GM19455 (cell line): ENCODE measurements at regions not wholly inside any gene's neighbourhood (a gene's known extent, or its start where the extent isn't known, plus 50 kb on each side); places are given as distances from the start of the nearest gene placed in this dataset.
"Not testable (repeated sequence)": the region's sequence is repeated elsewhere in the genome, so short reads cannot be mapped to it uniquely, and the experiment has no call there.

Experiments
- ATAC-seq: cut with Tn5 transposase; IDR thresholded peaks from one replicate; pipeline ENCODE4 v1.9.1; 2021; ENCODE audit not compliant: unreplicated experiment

GRCh38 chr5:18617191-18617590, 982.9 kb downstream of the TAF11L14 start:
- ATAC-seq, result not testable (repeated sequence)

GRCh38 chr5:18630458-18631045, 996.3 kb downstream of the TAF11L14 start:
- no peak for ATAC-seq

GRCh38 chr5:18652404-18653215, 1018.4 kb downstream of the TAF11L14 start:
- no peak for ATAC-seq

DNA sequence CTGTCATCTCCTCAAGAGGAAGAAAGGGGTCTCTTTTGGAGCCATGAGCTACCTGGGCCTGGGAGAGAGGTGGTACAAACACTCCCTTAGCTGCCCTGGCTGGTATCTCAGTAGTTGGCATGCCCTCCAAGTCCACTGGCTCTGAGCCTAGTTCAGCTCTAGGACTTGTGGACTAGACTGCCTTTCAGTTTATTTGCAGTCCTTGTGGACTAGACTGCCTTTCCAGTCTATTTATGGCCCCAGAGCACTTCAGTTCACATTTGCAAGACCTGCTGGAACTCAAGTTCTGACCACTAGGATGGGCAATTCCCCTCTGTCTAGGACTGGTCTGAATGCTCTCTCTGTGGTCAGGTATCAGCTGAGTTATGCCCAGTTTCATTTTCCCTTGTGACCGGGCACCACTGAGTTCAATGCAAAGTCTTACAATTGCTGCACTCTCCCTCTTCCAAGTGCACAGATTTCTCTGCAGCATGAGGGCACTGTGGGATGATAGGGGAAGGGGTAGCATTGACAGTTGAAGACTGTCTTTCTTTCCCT, 1019.0 kb downstream of the TAF11L14 start:
- ATAC-seq, result no peak

DNA sequence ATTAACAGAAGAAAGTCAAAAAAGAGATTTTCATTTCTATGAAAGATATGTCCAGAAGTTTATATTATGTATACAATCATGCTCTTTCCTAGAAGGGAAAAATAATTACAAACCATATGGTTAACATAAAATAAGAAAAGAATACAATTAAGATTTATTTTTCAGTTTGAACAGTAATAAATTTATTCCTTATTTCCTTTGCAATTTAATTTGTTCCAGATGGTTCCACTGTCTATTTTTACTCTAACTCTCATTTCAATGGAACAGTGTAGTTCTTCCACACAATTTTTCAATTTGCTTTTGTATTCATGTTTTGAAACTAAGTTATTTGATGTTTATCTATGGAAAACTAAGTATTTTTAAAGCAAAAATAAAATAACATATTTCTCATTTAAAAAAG, 1026.3 kb downstream of the TAF11L14 start:
- ATAC-seq, result no peak

GRCh38 chr5:18662231-18662630, 1028.0 kb downstream of the TAF11L14 start:
- no peak for ATAC-seq

- not testable (repeated sequence) for ATAC-seq
Observed at GRCh38 chr5:18674212-18674611, 1040.0 kb downstream of the TAF11L14 start.

DNA sequence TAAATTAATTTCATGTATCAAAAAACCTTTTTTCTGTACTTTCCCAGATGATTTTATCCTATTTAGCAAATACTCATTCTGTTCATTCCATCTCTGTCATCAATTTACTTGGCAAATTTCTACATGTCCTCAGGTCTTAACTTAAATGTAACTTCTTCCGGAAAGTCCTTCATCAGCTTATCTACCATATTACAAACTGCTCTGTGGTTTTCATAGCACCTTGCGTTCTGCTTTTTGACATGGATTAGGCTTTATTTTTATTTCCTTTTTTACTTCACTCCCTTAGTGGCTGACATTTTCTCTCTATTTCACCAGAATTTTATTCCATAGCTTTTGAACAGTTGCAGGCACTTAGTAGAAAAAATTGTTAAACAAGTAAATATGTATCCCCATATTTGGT, 1040.8 kb downstream of the TAF11L14 start:
- no peak for ATAC-seq

- ATAC-seq, result no peak
Observed at GRCh38 chr5:18686253-18686652, 1052.0 kb downstream of the TAF11L14 start.

- no peak for ATAC-seq
Observed at GRCh38 chr5:18687429-18687828, 1053.2 kb downstream of the TAF11L14 start.

DNA sequence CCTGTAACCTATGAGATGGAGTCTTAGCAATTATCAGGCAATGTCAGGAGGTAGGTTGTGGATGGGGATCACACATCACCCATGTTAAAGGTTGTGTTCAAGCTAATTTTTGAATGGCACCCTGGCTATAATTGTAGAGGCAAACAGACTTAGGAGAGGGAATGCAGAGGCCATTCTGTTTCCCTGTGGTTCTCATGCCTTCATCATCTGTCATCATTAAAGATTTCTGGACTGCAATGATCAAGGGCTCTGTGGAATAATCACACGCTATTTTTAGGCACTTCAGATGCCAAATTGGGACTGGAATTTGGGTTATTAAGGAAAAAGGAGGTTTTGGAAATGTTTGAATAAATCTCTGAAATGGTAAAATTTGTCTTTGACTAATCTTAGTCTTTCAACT, 1065.4 kb downstream of the TAF11L14 start:
- no peak for ATAC-seq

DNA sequence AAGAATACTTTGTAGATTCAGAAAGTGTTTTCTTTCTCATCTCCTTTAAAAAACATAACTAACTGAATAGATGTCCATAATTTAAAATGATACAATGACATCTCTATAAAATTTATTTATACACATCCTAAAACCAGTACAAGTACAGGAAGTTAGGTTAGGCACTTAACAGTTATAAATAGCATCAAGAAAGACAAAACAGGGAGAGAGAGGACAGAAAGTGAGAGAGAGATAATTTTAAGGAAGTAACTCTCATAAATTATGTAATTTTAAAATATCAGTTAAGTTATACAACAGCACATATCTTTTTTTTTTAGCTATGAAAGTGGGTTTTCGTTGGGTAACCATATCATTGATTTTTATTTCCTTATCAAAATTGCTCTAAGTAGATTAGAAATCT, 1068.6 kb downstream of the TAF11L14 start:
- ATAC-seq, result no peak

DNA sequence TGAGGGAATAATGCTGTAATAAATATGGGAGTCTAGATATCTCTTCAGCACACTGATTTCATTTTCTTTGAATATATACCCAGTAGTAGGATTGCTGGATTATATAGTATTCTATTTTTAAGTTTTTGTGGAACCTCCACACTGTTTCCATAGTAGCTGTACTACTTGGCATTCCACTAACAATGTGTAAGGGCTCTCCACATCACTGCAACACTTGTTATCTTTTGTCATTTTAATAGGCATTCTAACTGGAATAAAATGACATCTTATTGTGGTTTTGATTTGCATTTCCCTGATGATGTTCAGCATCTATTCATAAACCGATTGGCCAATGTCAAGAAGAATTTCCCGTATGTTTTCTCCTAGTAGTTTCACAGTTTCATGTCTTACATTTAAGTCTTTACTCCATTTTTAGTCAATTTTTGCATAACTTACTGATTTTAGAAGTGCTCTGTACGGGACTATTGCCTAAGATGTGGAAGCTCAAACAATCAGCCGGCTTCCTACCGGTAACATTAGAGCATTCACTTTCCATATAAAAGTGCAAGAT, 1078.8 kb downstream of the TAF11L14 start:
- ATAC-seq, result no peak

DNA sequence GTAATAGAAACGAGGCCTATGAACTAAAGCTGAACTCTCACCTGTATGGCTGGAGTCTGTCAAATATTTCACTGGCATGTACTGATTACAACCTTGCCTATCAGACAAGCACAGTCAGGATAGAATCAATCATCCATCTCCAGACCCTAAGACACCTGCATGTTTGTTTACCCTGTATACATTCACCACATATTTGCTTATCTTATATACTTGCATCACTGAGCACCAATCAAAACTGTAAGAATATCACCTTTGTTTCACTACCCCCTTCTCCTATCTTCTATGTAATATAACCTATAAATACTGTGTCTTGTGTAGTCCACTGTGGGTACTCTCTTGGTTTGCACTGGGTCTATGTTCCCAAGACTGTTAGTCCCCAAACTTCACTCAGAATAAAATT, 1085.7 kb downstream of the TAF11L14 start:
- no peak for ATAC-seq

GRCh38 chr5:18732556-18733479, 1098.6 kb downstream of the TAF11L14 start:
- ATAC-seq, result no peak

- no peak for ATAC-seq
Observed at GRCh38 chr5:18736051-18736398, 1101.8 kb downstream of the TAF11L14 start.

GRCh38 chr5:18736736-18737135, 1102.5 kb downstream of the TAF11L14 start:
- not testable (repeated sequence) for ATAC-seq

DNA sequence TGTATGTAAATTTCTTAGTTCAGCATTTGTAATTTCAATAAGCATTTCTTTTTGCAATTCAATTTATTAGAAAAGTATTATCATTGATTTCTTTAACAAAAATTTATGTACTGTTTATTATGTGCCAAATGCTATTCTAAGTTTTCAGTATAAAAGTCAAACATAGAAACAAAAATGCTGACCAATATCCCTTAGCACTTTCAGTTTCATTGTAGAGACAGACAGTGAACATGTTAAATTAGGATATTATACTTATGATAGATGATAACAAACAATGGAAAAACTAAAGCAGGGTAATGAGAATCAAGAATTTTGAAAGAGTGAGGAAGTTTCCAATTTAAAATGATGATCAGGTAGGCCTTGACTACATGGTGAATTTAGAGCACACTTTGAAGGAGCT, 1106.0 kb downstream of the TAF11L14 start:
- ATAC-seq, result no peak

DNA sequence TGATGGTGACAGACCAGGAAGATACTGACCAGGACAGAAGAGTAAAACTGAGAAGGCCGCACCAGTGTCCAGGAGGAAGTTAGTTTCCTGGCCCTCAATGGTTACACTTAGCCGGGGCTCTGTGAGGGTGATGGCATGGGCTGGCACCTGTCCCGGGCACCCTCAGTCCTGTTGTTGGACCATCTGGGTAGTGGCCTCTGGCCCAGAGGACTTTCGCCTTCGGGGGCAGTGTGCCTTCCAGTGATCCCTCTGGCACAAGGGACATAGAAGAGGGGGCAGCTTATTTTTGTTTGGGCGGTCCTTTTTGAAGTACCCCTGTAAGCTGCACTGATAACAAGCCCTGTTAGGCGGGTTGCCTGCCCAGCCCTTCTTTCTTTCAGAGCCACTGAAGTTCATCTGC, 1108.6 kb downstream of the TAF11L14 start:
- no peak for ATAC-seq

GRCh38 chr5:18744441-18744840, 1110.2 kb downstream of the TAF11L14 start:
- ATAC-seq, result peak; percentile 6
